WERI-Rb-1 (cell line): ENCODE measurements at regions not wholly inside any gene's neighbourhood (a gene's known extent, or its start where the extent isn't known, plus 50 kb on each side); places are given as distances from the start of the nearest gene placed in this dataset.

ENCODE experiments used
- DNase-seq: peaks from one replicate; pipeline ENCODE4 v3.0.0-alpha.2; 2020
- H3K27ac ChIP-seq: fragments of 250-450 bp; sonication (Bioruptor Pico); 2 replicates; pipeline ENCODE4 v1.5.1; 2020; ENCODE audit warnings: mild to moderate bottlenecking, moderate library complexity
- H3K27me3 ChIP-seq: fragments of 250-450 bp; sonication (Bioruptor Pico); 2 replicates; pipeline ENCODE4 v1.5.1; 2021; ENCODE audit warnings: mild to moderate bottlenecking, low read depth, moderate library complexity; ENCODE audit not compliant: insufficient read depth, severe bottlenecking
- H3K36me3 ChIP-seq: fragments of 250-450 bp; sonication (Bioruptor Pico); 2 replicates; pipeline ENCODE4 v1.5.1; 2020; ENCODE audit warnings: mild to moderate bottlenecking, moderate library complexity
- H3K4me3 ChIP-seq: 2 replicates; pipeline ENCODE4 v1.5.1; 2011; ENCODE audit warnings: low read depth, mild to moderate bottlenecking, control low read depth, low read length
- H3K9me3 ChIP-seq: fragments of 250-450 bp; sonication (Bioruptor Pico); 2 replicates; pipeline ENCODE4 v1.5.1; 2021; ENCODE audit warnings: mild to moderate bottlenecking, moderate library complexity; ENCODE audit not compliant: severe bottlenecking
- TF ChIP-seq, protein P1 (sequence below): IDR thresholded peaks from 2 replicates; pipeline ENCODE4 v1.5.1; 2011; ENCODE audit warnings: low read depth, mild to moderate bottlenecking, control low read depth, inconsistent platforms, low read length

- Histone ChIP-seq H3K27ac (no peak overlapping the region), H3K27me3 (no peaks in the 10 kb centered on the region), H3K4me3 (no peak overlapping the region), H3K36me3 (no peaks in the 10 kb centered on the region), H3K9me3 (no peaks in the 10 kb centered on the region)
- no peak for DNase-seq
- TF ChIP-seq, protein P1, sequence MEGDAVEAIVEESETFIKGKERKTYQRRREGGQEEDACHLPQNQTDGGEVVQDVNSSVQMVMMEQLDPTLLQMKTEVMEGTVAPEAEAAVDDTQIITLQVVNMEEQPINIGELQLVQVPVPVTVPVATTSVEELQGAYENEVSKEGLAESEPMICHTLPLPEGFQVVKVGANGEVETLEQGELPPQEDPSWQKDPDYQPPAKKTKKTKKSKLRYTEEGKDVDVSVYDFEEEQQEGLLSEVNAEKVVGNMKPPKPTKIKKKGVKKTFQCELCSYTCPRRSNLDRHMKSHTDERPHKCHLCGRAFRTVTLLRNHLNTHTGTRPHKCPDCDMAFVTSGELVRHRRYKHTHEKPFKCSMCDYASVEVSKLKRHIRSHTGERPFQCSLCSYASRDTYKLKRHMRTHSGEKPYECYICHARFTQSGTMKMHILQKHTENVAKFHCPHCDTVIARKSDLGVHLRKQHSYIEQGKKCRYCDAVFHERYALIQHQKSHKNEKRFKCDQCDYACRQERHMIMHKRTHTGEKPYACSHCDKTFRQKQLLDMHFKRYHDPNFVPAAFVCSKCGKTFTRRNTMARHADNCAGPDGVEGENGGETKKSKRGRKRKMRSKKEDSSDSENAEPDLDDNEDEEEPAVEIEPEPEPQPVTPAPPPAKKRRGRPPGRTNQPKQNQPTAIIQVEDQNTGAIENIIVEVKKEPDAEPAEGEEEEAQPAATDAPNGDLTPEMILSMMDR = no peak
Observed at GRCh38 chr6:126805861-126806260, 312.6 kb upstream of the RSPO3 start.

DNA sequence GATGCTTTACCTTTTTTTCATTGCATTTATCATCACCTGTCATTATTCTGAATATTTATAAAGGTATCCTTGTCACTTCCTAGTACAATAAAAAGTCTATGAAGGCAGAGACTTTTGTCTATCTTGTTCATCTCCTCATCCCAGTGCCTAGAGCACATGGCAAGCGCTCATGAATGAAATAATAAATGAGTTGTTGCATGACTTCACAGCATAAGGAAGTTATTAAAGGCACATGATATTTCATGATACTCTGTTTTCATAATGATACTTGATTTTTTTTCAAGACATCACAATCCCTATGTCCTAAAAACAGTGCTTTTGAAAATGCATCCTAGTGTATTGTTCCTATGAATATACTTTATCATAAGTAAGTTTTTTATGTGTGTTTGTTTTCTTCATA lies 310.6 kb upstream of the RSPO3 start:
- no peak for DNase-seq
- Histone ChIP-seq H3K9me3 (no peaks in the 10 kb centered on the region), H3K36me3 (no peaks in the 10 kb centered on the region), H3K27me3 (no peaks in the 10 kb centered on the region), H3K4me3 (no peak overlapping the region), H3K27ac (no peak overlapping the region)
- TF ChIP-seq, protein P1 = no peak

- Histone ChIP-seq H3K27ac (no peak overlapping the region), H3K4me3 (no peak overlapping the region), H3K9me3 (no peaks in the 10 kb centered on the region), H3K27me3 (no peaks in the 10 kb centered on the region), H3K36me3 (no peaks in the 10 kb centered on the region)
- no peak for DNase-seq
- TF ChIP-seq, protein P1 = no peak
Observed at GRCh38 chr6:126811321-126811720, 307.1 kb upstream of the RSPO3 start.

GRCh38 chr6:126812010-126812409 lies 306.5 kb upstream of the RSPO3 start:
- DNase-seq = no peak
- Histone ChIP-seq H3K9me3 (no peaks in the 10 kb centered on the region), H3K27me3 (no peaks in the 10 kb centered on the region), H3K27ac (no peak overlapping the region), H3K36me3 (no peaks in the 10 kb centered on the region), H3K4me3 (no peak overlapping the region)
- TF ChIP-seq, protein P1 = no peak

DNA sequence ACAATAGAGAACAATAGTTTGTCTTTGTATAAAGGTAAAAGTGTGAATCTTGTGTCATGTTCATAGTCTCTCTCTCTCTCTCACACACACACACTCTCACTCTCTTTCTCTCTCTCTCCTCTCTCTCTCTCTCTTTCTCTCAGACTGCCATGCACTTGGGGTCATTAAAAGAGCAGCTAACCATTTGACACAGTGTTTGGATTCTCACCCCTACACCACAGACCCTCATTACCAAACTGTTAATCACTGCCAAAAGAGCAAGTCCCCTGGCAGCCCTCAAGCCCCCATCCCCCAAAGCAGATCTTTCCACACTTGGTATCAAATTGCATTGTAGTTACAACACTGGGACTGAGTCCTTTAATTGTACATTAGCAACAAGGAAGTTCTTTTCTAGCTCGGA lies 305.8 kb upstream of the RSPO3 start:
- Histone ChIP-seq H3K27ac (no peak overlapping the region), H3K36me3 (no peaks in the 10 kb centered on the region), H3K4me3 (no peak overlapping the region), H3K9me3 (no peaks in the 10 kb centered on the region), H3K27me3 (no peaks in the 10 kb centered on the region)
- DNase-seq = no peak
- TF ChIP-seq, protein P1 = no peak

GRCh38 chr6:126820634-126821033 lies 297.8 kb upstream of the RSPO3 start:
- no peak for DNase-seq
- no peak overlapping the region for H3K4me3 ChIP-seq
- no peaks in the 10 kb centered on the region for H3K36me3 ChIP-seq
- H3K27me3 ChIP-seq = no peaks in the 10 kb centered on the region
- TF ChIP-seq, protein P1 = no peak
- no peak overlapping the region for H3K27ac ChIP-seq
- no peaks in the 10 kb centered on the region for H3K9me3 ChIP-seq
